ENCODE measurements at regions not wholly inside any gene's neighbourhood (a gene's known extent, or its start where the extent isn't known, plus 50 kb on each side); places are given as distances from the start of the nearest gene placed in this dataset.

GRCh38 chr1:68359045-68359444, 90.7 kb downstream of the RPE65 start:
- TF ChIP-seq CTCF (IDR thresholded peaks at IDR 0.05) (no peak), POLR2AphosphoS5 (IDR thresholded peaks at IDR 0.05) (peak in 1 of 3 donors; percentile 12), POLR2A (IDR thresholded peaks at IDR 0.05) (no peak)
